ENCODE measurements at regions not wholly inside any gene's neighbourhood (a gene's known extent, or its start where the extent isn't known, plus 50 kb on each side); places are given as distances from the start of the nearest gene placed in this dataset.
"Not testable (repeated sequence)": the region's sequence is repeated elsewhere in the genome, so short reads cannot be mapped to it uniquely, and the experiment has no call there.

- intact Hi-C loops (cut with DNase I; ENCODE audit: low total_unique reads): no loop called here
- no peak for DNase-seq (ENCODE audit: low spot score in 2 of 2)
- 19 to 21% methylated on average over 64 to 79 of the region's 83 CpGs for WGBS, 2 donors
- TF ChIP-seq POLR2A (IDR thresholded peaks at IDR 0.05): no peak
- no peak for TF ChIP-seq CTCF (IDR thresholded peaks at IDR 0.05)
- H3K4me3 ChIP-seq (ENCODE audit: low read depth, poor library complexity, severe bottlenecking): no peak overlapping the region
Measured at GRCh38 chr10:42898037-42898960, 115.7 kb downstream of the BMS1 start.

GRCh38 chr10:42899036-42899435 is 116.4 kb downstream of the BMS1 start:
- no peak for TF ChIP-seq POLR2A (IDR thresholded peaks at IDR 0.05)
- TF ChIP-seq CTCF (IDR thresholded peaks at IDR 0.05): no peak
- H3K4me3 ChIP-seq (ENCODE audit: low read depth, poor library complexity, severe bottlenecking): no peak overlapping the region
- intact Hi-C loops (cut with DNase I; ENCODE audit: low total_unique reads): no loop called here
- no peak for DNase-seq (ENCODE audit: low spot score in 2 of 2)
- 92 to 93% methylated on average over 17 of the region's 17 CpGs for WGBS, 2 donors

- H3K4me3 ChIP-seq (ENCODE audit: low read depth, poor library complexity, severe bottlenecking); intact Hi-C loops (cut with DNase I; ENCODE audit: low total_unique reads); DNase-seq (ENCODE audit: low spot score in 2 of 2): not testable (repeated sequence)
- 90 to 93% methylated on average over 6 to 16 of the region's 24 CpGs for WGBS, 2 donors
Measured at GRCh38 chr10:42900346-42900745, 117.8 kb downstream of the BMS1 start.

- no peak overlapping the region for H3K4me3 ChIP-seq (ENCODE audit: low read depth, poor library complexity, severe bottlenecking)
Measured at GRCh38 chr10:42911359-42911758, 128.8 kb downstream of the BMS1 start.

GRCh38 chr10:42916974-42917373 is 134.4 kb downstream of the BMS1 start:
- TF ChIP-seq POLR2A (IDR thresholded peaks at IDR 0.05) (no peak), CTCF (IDR thresholded peaks at IDR 0.05) (no peak)
- intact Hi-C loops (cut with DNase I; ENCODE audit: low total_unique reads): no loop called here
- DNase-seq (ENCODE audit: low spot score in 2 of 2): no peak
- H3K4me3 ChIP-seq (ENCODE audit: low read depth, poor library complexity, severe bottlenecking): no peak overlapping the region

More at GRCh38 chr10:42911359-42911758, 128.8 kb downstream of the BMS1 start:
- WGBS, 2 donors: 69 to 80% methylated on average over 2 of the region's 2 CpGs
- no peak for DNase-seq (ENCODE audit: low spot score in 2 of 2)
- no peak for TF ChIP-seq POLR2A (IDR thresholded peaks at IDR 0.05)
- no peak for TF ChIP-seq CTCF (IDR thresholded peaks at IDR 0.05)
- intact Hi-C loops (cut with DNase I; ENCODE audit: low total_unique reads): no loop called here

- 50 to 56% methylated on average over 2 of the region's 2 CpGs for WGBS, 2 donors
- intact Hi-C loops (cut with DNase I; ENCODE audit: low total_unique reads): no loop called here
Measured at GRCh38 chr10:42917821-42918220, 135.2 kb downstream of the BMS1 start.

More at GRCh38 chr10:42917821-42918220, 135.2 kb downstream of the BMS1 start:
- TF ChIP-seq CTCF (IDR thresholded peaks at IDR 0.05) (no peak), POLR2A (IDR thresholded peaks at IDR 0.05) (no peak)
- DNase-seq (ENCODE audit: low spot score in 2 of 2): no peak
- no peak overlapping the region for H3K4me3 ChIP-seq (ENCODE audit: low read depth, poor library complexity, severe bottlenecking)

Data from lower leg skin (tissue), 4 donors.